CD14-positive monocyte (primary cell): ENCODE measurements at regions not wholly inside any gene's neighbourhood (a gene's known extent, or its start where the extent isn't known, plus 50 kb on each side); places are given as distances from the start of the nearest gene placed in this dataset.

Experiments
- DNase-seq, 3 donors: peaks; one replicate each; pipeline ENCODE4 v3.0.0-alpha.2; 2011 to 2022
- H2AFZ ChIP-seq: 2 replicates; pipeline ENCODE4 v1.6.0; 2012; ENCODE audit warnings: mild to moderate bottlenecking, low read depth, low read length, inconsistent platforms; ENCODE audit not compliant: insufficient read depth, poor library complexity, severe bottlenecking
- H3K27ac ChIP-seq, 2 donors: 1 replicate in 1 of 2; 2 replicates in 1 of 2; pipeline ENCODE4 v1.5.1; 2012 to 2013; ENCODE audit warnings: low read length in 2 of 2, control low read depth in 1 of 2, inconsistent platforms in 1 of 2, low read depth in 1 of 2, mild to moderate bottlenecking in 1 of 2
- H3K27me3 ChIP-seq, 2 donors: one replicate each; pipeline versions ENCODE4 v1.6.0 to v1.6.1; 2011 to 2013; ENCODE audit warnings: low read length in 2 of 2; ENCODE audit not compliant: control insufficient read depth in 2 of 2, insufficient read depth in 2 of 2
- H3K36me3 ChIP-seq, 2 donors: replicated peaks in 1 of 2; 1 replicate in 1 of 2; 2 replicates in 1 of 2; pipeline versions ENCODE4 v1.5.1 to v1.6.1; 2012 to 2013; ENCODE audit warnings: low read length in 2 of 2, control low read depth in 1 of 2, inconsistent platforms in 1 of 2, mild to moderate bottlenecking in 1 of 2; ENCODE audit not compliant: insufficient read depth in 2 of 2, control insufficient read depth in 1 of 2
- H3K4me1 ChIP-seq, 2 donors: 1 replicate in 1 of 2; 2 replicates in 1 of 2; pipeline versions ENCODE4 v1.5.1 to v1.6.1; 2012 to 2013; ENCODE audit warnings: low read length in 2 of 2, control low read depth in 1 of 2, inconsistent platforms in 1 of 2, mild to moderate bottlenecking in 1 of 2, moderate library complexity in 1 of 2; ENCODE audit not compliant: insufficient read depth in 2 of 2, control insufficient read depth in 1 of 2
- H3K4me2 ChIP-seq: replicated peaks from 2 replicates; pipeline ENCODE3; 2012; ENCODE audit warnings: low read length, moderate library complexity, mild to moderate bottlenecking; ENCODE audit not compliant: poor library complexity, severe bottlenecking; ENCODE audit errors: extremely low read depth
- H3K4me3 ChIP-seq, 3 experiments: fragments of 200-600 bp in 1 of 3; sonication (generic) in 1 of 3; replicated peaks in 1 of 3; 1 replicate in 2 of 3; 2 replicates in 1 of 3; pipeline ENCODE4 v1.5.1; 2011 to 2013; ENCODE audit warnings: low read length in 3 of 3, mild to moderate bottlenecking in 3 of 3, control low read depth in 2 of 3, low read depth in 2 of 3, inconsistent platforms in 1 of 3, moderate library complexity in 1 of 3
- H3K79me2 ChIP-seq: 2 replicates; pipeline ENCODE4 v1.6.0; 2012; ENCODE audit warnings: mild to moderate bottlenecking, control low read depth, inconsistent platforms, low read length, moderate library complexity; ENCODE audit not compliant: insufficient read depth
- H3K9ac ChIP-seq: 2 replicates; pipeline ENCODE4 v1.6.0; 2017; ENCODE audit warnings: low read length, mild to moderate bottlenecking; ENCODE audit not compliant: insufficient read depth, poor library complexity, severe bottlenecking
- H3K9me3 ChIP-seq, 2 donors: replicated peaks in 1 of 2; 1 replicate in 1 of 2; 2 replicates in 1 of 2; pipeline versions ENCODE4 v1.5.1 to v1.6.1; 2012 to 2013; ENCODE audit warnings: low read length in 2 of 2, control low read depth in 1 of 2; ENCODE audit not compliant: control insufficient read depth in 1 of 2, insufficient read depth in 1 of 2
- H4K20me1 ChIP-seq: 2 replicates; pipeline ENCODE4 v1.6.0; 2012; ENCODE audit warnings: mild to moderate bottlenecking, low read length, control low read depth, moderate library complexity; ENCODE audit not compliant: insufficient read depth
- H3K27ac Mint-ChIP-seq, 7 donors: one replicate each; pipeline ENCODE4 v1.8.0; 2020; ENCODE audit warnings: mild to moderate bottlenecking in 7 of 7, mixed read lengths in 7 of 7, moderate library complexity in 6 of 7, inconsistent platforms in 2 of 7
- H3K27me3 Mint-ChIP-seq, 3 donors: one replicate each; pipeline ENCODE4 v1.8.0; 2021 to 2022; ENCODE audit warnings: low read depth in 3 of 3, mild to moderate bottlenecking in 3 of 3, mixed read lengths in 3 of 3, moderate library complexity in 3 of 3, inconsistent platforms in 1 of 3
- H3K36me3 Mint-ChIP-seq, 2 donors: one replicate each; pipeline ENCODE4 v1.8.0; 2020; ENCODE audit warnings: mixed read lengths in 2 of 2, inconsistent platforms in 1 of 2, mild to moderate bottlenecking in 1 of 2
- H3K4me1 Mint-ChIP-seq: one replicate; pipeline ENCODE4 v1.8.0; 2020; ENCODE audit warnings: mild to moderate bottlenecking, mixed read lengths
- H3K4me3 Mint-ChIP-seq, 2 donors: one replicate each; pipeline ENCODE4 v1.8.0; 2020; ENCODE audit warnings: mild to moderate bottlenecking in 2 of 2, mixed read lengths in 2 of 2, moderate library complexity in 1 of 2
- H3K9me3 Mint-ChIP-seq, 7 donors: one replicate each; pipeline ENCODE4 v1.8.0; 2020 to 2022; ENCODE audit warnings: mixed read lengths in 7 of 7, mild to moderate bottlenecking in 6 of 7, moderate library complexity in 6 of 7, inconsistent platforms in 2 of 7
- CTCF ChIP-seq: fragments of 200-600 bp; IDR thresholded peaks from one replicate; pipeline ENCODE4 v1.8.0; 2022; ENCODE audit warnings: antibody characterized with exemption, mild to moderate bottlenecking
- WGBS: methylation state at CpG from one replicate; pipeline ENCODE4 v1.1.5; 2013; ENCODE audit warnings: missing lambda C conversion rate; ENCODE audit not compliant: insufficient coverage; 5-methylcytosine and 5-hydroxymethylcytosine counted together
- intact Hi-C, 2 donors: fragments of 100-400 bp; cut with micrococcal nuclease; formaldehyde crosslinking; loops; one replicate each; pipeline versions ENCODE4 v1.15.0 to v1.15.1; 2023

GRCh38 chr13:109900320-109900719 lies 113.9 kb upstream of the IRS2 start:
- H3K27ac Mint-ChIP-seq: no peak overlapping the region
- Histone ChIP-seq H2AFZ (no peak overlapping the region), H3K4me3 (no peak overlapping the region), H3K27me3 (no peaks in the 10 kb centered on the region), H4K20me1 (no peaks in the 10 kb centered on the region), H3K9ac (no peak overlapping the region), H3K27ac (no peak overlapping the region), H3K9me3 (no peaks in the 10 kb centered on the region), H3K79me2 (no peaks in the 10 kb centered on the region), H3K36me3 (no peaks in the 10 kb centered on the region), H3K4me1 (no peaks in the 10 kb centered on the region), H3K4me2 (no peak overlapping the region)
- no peaks in the 10 kb centered on the region for H3K4me1 Mint-ChIP-seq
- H3K4me3 Mint-ChIP-seq: no peak overlapping the region
- 24% methylated on average over 2 of the region's 6 CpGs for WGBS
- intact Hi-C loops: no loop called here
- peaks cover 4 to 12% (median 5%) of the 10 kb centered on the region in 3 donors for H3K27me3 Mint-ChIP-seq
- H3K36me3 Mint-ChIP-seq: no peaks in the 10 kb centered on the region
- no peak for TF ChIP-seq CTCF
- DNase-seq: no peak
- H3K9me3 Mint-ChIP-seq: peaks cover 0 to 7% (median 2%) of the 10 kb centered on the region in 7 donors

- DNase-seq: no peak
- 92% methylated on average over 1 of the region's 3 CpGs for WGBS
- no peak overlapping the region for H2AFZ ChIP-seq
- no peak overlapping the region for H3K27ac Mint-ChIP-seq
- no peak overlapping the region for H3K4me3 ChIP-seq
- H3K27me3 ChIP-seq: no peaks in the 10 kb centered on the region
- no peaks in the 10 kb centered on the region for H3K4me1 Mint-ChIP-seq
- intact Hi-C loops: no loop called here
- H3K9ac ChIP-seq: no peak overlapping the region
- peaks cover 4 to 12% (median 5%) of the 10 kb centered on the region in 3 donors for H3K27me3 Mint-ChIP-seq
- H3K27ac ChIP-seq: no peak overlapping the region
- no peaks in the 10 kb centered on the region for H3K36me3 Mint-ChIP-seq
- peaks cover 0 to 4% (median 1%) of the 10 kb centered on the region in 7 donors for H3K9me3 Mint-ChIP-seq
- H3K4me2 ChIP-seq: no peak overlapping the region
- TF ChIP-seq CTCF: no peak
- H3K4me1 ChIP-seq: no peaks in the 10 kb centered on the region
- H3K4me3 Mint-ChIP-seq: no peak overlapping the region
- no peaks in the 10 kb centered on the region for H4K20me1 ChIP-seq
- no peaks in the 10 kb centered on the region for H3K9me3 ChIP-seq
- no peaks in the 10 kb centered on the region for H3K36me3 ChIP-seq
- H3K79me2 ChIP-seq: no peaks in the 10 kb centered on the region
Observed at GRCh38 chr13:109899748-109900147, 113.4 kb upstream of the IRS2 start.
